Activated naive CD4-positive, alpha-beta T cell treated with anti-CD3 and anti-CD28 coated beads, Interleukin-2, amount 10 ng/mL, durations not matched to agents 7 days and 5 days (primary cell): ENCODE measurements at regions not wholly inside any gene's neighbourhood (a gene's known extent, or its start where the extent isn't known, plus 50 kb on each side); places are given as distances from the start of the nearest gene placed in this dataset.

ENCODE experiments used
- CTCF ChIA-PET: fragments of 350-600 bp; sonication (Branson Sonifier 250); formaldehyde crosslinking; loops from one replicate; lab custom pipeline; 2021; ENCODE audit warnings: antibody characterized with exemption; lab: Charles Lee
- DNase-seq: peaks from one replicate; pipeline ENCODE4 v3.0.0-alpha.2; 2020
- H3K27ac Mint-ChIP-seq: one replicate; pipeline ENCODE4 v1.8.0; 2021; ENCODE audit warnings: mild to moderate bottlenecking, moderate library complexity, mixed read lengths
- H3K27me3 Mint-ChIP-seq: one replicate; pipeline ENCODE4 v1.8.0; 2021; ENCODE audit warnings: mild to moderate bottlenecking, mixed read lengths
- H3K36me3 Mint-ChIP-seq: one replicate; pipeline ENCODE4 v1.8.0; 2021; ENCODE audit warnings: mixed read lengths
- H3K4me1 Mint-ChIP-seq: one replicate; pipeline ENCODE4 v1.8.0; 2021; ENCODE audit warnings: mixed read lengths
- H3K4me3 Mint-ChIP-seq: one replicate; pipeline ENCODE4 v1.8.0; 2021; ENCODE audit warnings: mild to moderate bottlenecking, moderate library complexity, mixed read lengths
- H3K9me3 Mint-ChIP-seq: one replicate; pipeline ENCODE4 v1.8.0; 2021; ENCODE audit warnings: mixed read lengths

- no peak overlapping the region for H3K4me3 Mint-ChIP-seq
These were observed 526.3 kb upstream of the DCC start for GRCh38 chr18:51813740-51814139.

GRCh38 chr18:51821610-51822009 is 518.4 kb upstream of the DCC start:
- DNase-seq, result no peak
- Mint-ChIP-seq H3K9me3 (no peaks in the 10 kb centered on the region), H3K36me3 (no peaks in the 10 kb centered on the region), H3K27ac (no peak overlapping the region), H3K4me3 (no peak overlapping the region), H3K27me3 (no peaks in the 10 kb centered on the region), H3K4me1 (no peaks in the 10 kb centered on the region)
- CTCF ChIA-PET, result no interaction called here

More at GRCh38 chr18:51813740-51814139, 526.3 kb upstream of the DCC start:
- no peaks in the 10 kb centered on the region for H3K36me3 Mint-ChIP-seq
- DNase-seq, result no peak
- no peak overlapping the region for H3K27ac Mint-ChIP-seq
- no peaks in the 10 kb centered on the region for H3K27me3 Mint-ChIP-seq
- H3K9me3 Mint-ChIP-seq, result no peaks in the 10 kb centered on the region
- no peaks in the 10 kb centered on the region for H3K4me1 Mint-ChIP-seq
- CTCF ChIA-PET, result no interaction called here

- Mint-ChIP-seq H3K9me3 (no peaks in the 10 kb centered on the region), H3K36me3 (no peaks in the 10 kb centered on the region), H3K4me1 (no peaks in the 10 kb centered on the region), H3K27me3 (no peaks in the 10 kb centered on the region), H3K4me3 (no peak overlapping the region), H3K27ac (no peak overlapping the region)
- CTCF ChIA-PET, result no interaction called here
- DNase-seq, result no peak
These were observed 515.3 kb upstream of the DCC start for GRCh38 chr18:51824746-51825145.

- DNase-seq, result no peak
- H3K4me3 Mint-ChIP-seq, result no peak overlapping the region
- peaks cover 2% of the 10 kb centered on the region for H3K9me3 Mint-ChIP-seq
- H3K27ac Mint-ChIP-seq, result no peak overlapping the region
- no peaks in the 10 kb centered on the region for H3K27me3 Mint-ChIP-seq
- H3K4me1 Mint-ChIP-seq, result no peaks in the 10 kb centered on the region
- no peaks in the 10 kb centered on the region for H3K36me3 Mint-ChIP-seq
- CTCF ChIA-PET, result no interaction called here
These were observed 506.1 kb upstream of the DCC start for GRCh38 chr18:51833850-51834249.

DNA sequence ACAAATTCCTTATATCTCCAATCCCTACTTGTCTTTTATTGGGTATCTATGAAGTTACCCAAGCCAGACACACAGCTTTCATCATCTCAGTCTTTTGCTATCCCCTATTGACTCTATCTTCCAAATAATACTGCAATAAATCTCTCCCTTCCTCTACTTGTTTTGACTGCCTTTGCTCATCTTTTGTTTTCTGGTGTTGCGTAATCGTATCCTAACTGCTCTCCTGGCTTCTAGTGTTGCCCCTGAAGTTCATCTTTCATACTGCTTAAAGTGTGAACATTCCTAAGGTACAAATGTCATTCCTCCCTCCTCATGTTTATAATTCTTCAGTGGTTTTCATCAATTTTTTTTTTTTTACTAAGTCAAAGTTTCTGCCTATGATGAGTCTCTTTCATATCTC is 491.3 kb upstream of the DCC start:
- DNase-seq, result no peak
- H3K27me3 Mint-ChIP-seq, result no peaks in the 10 kb centered on the region
- CTCF ChIA-PET, result no interaction called here
- H3K27ac Mint-ChIP-seq, result no peak overlapping the region
- H3K4me3 Mint-ChIP-seq, result no peak overlapping the region
- H3K36me3 Mint-ChIP-seq, result no peaks in the 10 kb centered on the region
- H3K9me3 Mint-ChIP-seq, result peaks cover 8% of the 10 kb centered on the region
- H3K4me1 Mint-ChIP-seq, result no peaks in the 10 kb centered on the region

- no peak for DNase-seq
- no peak overlapping the region for H3K27ac Mint-ChIP-seq
- H3K36me3 Mint-ChIP-seq, result no peaks in the 10 kb centered on the region
- no peaks in the 10 kb centered on the region for H3K27me3 Mint-ChIP-seq
- CTCF ChIA-PET, result no interaction called here
- H3K9me3 Mint-ChIP-seq, result peaks cover 4% of the 10 kb centered on the region
- H3K4me1 Mint-ChIP-seq, result no peaks in the 10 kb centered on the region
- no peak overlapping the region for H3K4me3 Mint-ChIP-seq
These were observed 487.3 kb upstream of the DCC start for GRCh38 chr18:51852681-51853080.

DNA sequence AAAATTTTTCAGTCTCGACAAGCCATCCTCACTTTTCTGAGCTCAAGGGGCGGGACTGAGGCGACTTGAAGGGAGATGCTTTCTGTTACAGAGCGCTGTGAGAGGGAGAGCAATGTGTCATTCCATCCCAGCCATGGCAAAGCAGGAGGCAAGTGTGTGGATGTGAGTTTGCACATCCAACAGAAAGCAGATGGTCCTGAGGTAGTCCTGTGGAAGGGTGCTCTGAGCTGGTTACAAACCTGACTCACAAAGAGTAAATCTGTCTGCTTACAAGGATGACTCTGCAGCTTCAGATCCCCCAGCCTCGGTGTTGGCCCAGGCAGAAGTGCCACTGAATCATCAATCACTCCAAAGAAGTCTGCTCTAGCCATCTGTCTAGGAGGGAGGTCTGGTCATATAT is 482.0 kb upstream of the DCC start:
- H3K36me3 Mint-ChIP-seq, result no peaks in the 10 kb centered on the region
- CTCF ChIA-PET, result no interaction called here
- H3K4me3 Mint-ChIP-seq, result no peak overlapping the region
- no peaks in the 10 kb centered on the region for H3K4me1 Mint-ChIP-seq
- no peak overlapping the region for H3K27ac Mint-ChIP-seq
- peaks cover under 1% of the 10 kb centered on the region for H3K9me3 Mint-ChIP-seq
- DNase-seq, result no peak
- H3K27me3 Mint-ChIP-seq, result no peaks in the 10 kb centered on the region

- H3K36me3 Mint-ChIP-seq, result no peaks in the 10 kb centered on the region
- H3K27me3 Mint-ChIP-seq, result no peaks in the 10 kb centered on the region
- H3K4me1 Mint-ChIP-seq, result no peaks in the 10 kb centered on the region
- no peak overlapping the region for H3K4me3 Mint-ChIP-seq
- CTCF ChIA-PET, result no interaction called here
- H3K27ac Mint-ChIP-seq, result no peak overlapping the region
- no peak for DNase-seq
- peaks cover 5% of the 10 kb centered on the region for H3K9me3 Mint-ChIP-seq
These were observed 479.0 kb upstream of the DCC start for GRCh38 chr18:51861046-51861445.

- Mint-ChIP-seq H3K9me3 (peaks cover 5% of the 10 kb centered on the region), H3K4me1 (no peaks in the 10 kb centered on the region), H3K4me3 (no peak overlapping the region), H3K27ac (no peak overlapping the region), H3K36me3 (no peaks in the 10 kb centered on the region), H3K27me3 (no peaks in the 10 kb centered on the region)
- CTCF ChIA-PET, result no interaction called here
- DNase-seq, result no peak
These were observed 477.8 kb upstream of the DCC start for GRCh38 chr18:51862051-51862715.

GRCh38 chr18:51864219-51864965 is 475.6 kb upstream of the DCC start:
- Mint-ChIP-seq H3K4me1 (no peaks in the 10 kb centered on the region), H3K27ac (no peak overlapping the region), H3K36me3 (no peaks in the 10 kb centered on the region), H3K9me3 (peaks cover 6% of the 10 kb centered on the region), H3K4me3 (no peak overlapping the region), H3K27me3 (no peaks in the 10 kb centered on the region)
- DNase-seq, result no peak
- CTCF ChIA-PET, result no interaction called here

- no peak for DNase-seq
- H3K27ac Mint-ChIP-seq, result no peak overlapping the region
- H3K36me3 Mint-ChIP-seq, result no peaks in the 10 kb centered on the region
- H3K4me3 Mint-ChIP-seq, result no peak overlapping the region
- no peaks in the 10 kb centered on the region for H3K27me3 Mint-ChIP-seq
- peaks cover 11% of the 10 kb centered on the region for H3K9me3 Mint-ChIP-seq
- H3K4me1 Mint-ChIP-seq, result no peaks in the 10 kb centered on the region
- CTCF ChIA-PET, result no interaction called here
These were observed 474.5 kb upstream of the DCC start for GRCh38 chr18:51865538-51865937.

- no peaks in the 10 kb centered on the region for H3K27me3 Mint-ChIP-seq
- H3K27ac Mint-ChIP-seq, result no peak overlapping the region
- H3K36me3 Mint-ChIP-seq, result no peaks in the 10 kb centered on the region
- H3K4me1 Mint-ChIP-seq, result no peaks in the 10 kb centered on the region
- H3K9me3 Mint-ChIP-seq, result peaks cover 19% of the 10 kb centered on the region
- no peak for DNase-seq
- CTCF ChIA-PET, result no interaction called here
- H3K4me3 Mint-ChIP-seq, result no peak overlapping the region
These were observed 472.2 kb upstream of the DCC start for GRCh38 chr18:51867767-51868166.

- Mint-ChIP-seq H3K27ac (no peak overlapping the region), H3K36me3 (no peaks in the 10 kb centered on the region), H3K27me3 (no peaks in the 10 kb centered on the region)
These were observed 461.3 kb upstream of the DCC start for GRCh38 chr18:51878724-51879123.

DNA sequence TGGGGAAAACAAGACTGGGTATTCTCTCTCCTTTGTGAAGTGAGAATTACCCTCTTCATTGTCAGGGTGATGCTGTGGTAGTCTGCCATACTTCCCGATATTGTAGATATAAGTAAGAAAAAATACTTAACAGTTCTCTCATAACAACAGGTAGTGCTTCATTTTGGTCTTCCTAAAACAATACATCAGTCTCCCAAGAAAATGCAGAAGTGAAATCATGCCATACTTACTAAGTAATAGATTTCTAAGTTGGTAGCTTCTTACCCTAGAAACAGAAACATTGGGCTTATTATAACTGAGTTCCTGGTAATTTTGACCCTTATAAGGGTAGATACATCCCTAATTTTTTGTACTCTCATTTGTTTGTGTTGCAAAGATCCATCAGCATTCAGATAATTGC is 460.7 kb upstream of the DCC start:
- DNase-seq, result no peak

More at GRCh38 chr18:51878724-51879123, 461.3 kb upstream of the DCC start:
- no peak for DNase-seq
- Mint-ChIP-seq H3K4me3 (no peak overlapping the region), H3K9me3 (peaks cover 13% of the 10 kb centered on the region), H3K4me1 (no peaks in the 10 kb centered on the region)
- CTCF ChIA-PET, result no interaction called here

GRCh38 chr18:51881394-51881793 is 458.6 kb upstream of the DCC start:
- H3K36me3 Mint-ChIP-seq, result no peaks in the 10 kb centered on the region
- peaks cover 8% of the 10 kb centered on the region for H3K9me3 Mint-ChIP-seq
- CTCF ChIA-PET, result no interaction called here
- H3K27me3 Mint-ChIP-seq, result no peaks in the 10 kb centered on the region
- no peak overlapping the region for H3K27ac Mint-ChIP-seq
- H3K4me1 Mint-ChIP-seq, result no peaks in the 10 kb centered on the region
- no peak for DNase-seq
- no peak overlapping the region for H3K4me3 Mint-ChIP-seq

More for the DNA sequence above, 460.7 kb upstream of the DCC start:
- H3K36me3 Mint-ChIP-seq, result no peaks in the 10 kb centered on the region
- no peaks in the 10 kb centered on the region for H3K27me3 Mint-ChIP-seq
- H3K27ac Mint-ChIP-seq, result no peak overlapping the region
- no peak overlapping the region for H3K4me3 Mint-ChIP-seq
- peaks cover 13% of the 10 kb centered on the region for H3K9me3 Mint-ChIP-seq
- no peaks in the 10 kb centered on the region for H3K4me1 Mint-ChIP-seq
- CTCF ChIA-PET, result no interaction called here
